Liver (tissue), 8 donors: ENCODE measurements at regions not wholly inside any gene's neighbourhood (a gene's known extent, or its start where the extent isn't known, plus 50 kb on each side); places are given as distances from the start of the nearest gene placed in this dataset.

ENCODE experiments used
- DNase-seq: peaks from one replicate; pipeline ENCODE4 v3.0.0-alpha.2; 2017; ENCODE audit warnings: low spot score
- H3K27ac ChIP-seq, 2 donors: one replicate each; pipeline ENCODE4 v1.7.0; 2013; ENCODE audit warnings: inconsistent platforms in 2 of 2, low read length in 2 of 2, control low read depth in 1 of 2, low read depth in 1 of 2, mild to moderate bottlenecking in 1 of 2
- H3K27me3 ChIP-seq, 4 donors: one replicate each; pipeline versions ENCODE4 v1.6.1 to v1.7.0; 2013; ENCODE audit warnings: low read length in 3 of 4, inconsistent platforms in 1 of 4, mild to moderate bottlenecking in 1 of 4, moderate library complexity in 1 of 4; ENCODE audit not compliant: control insufficient read depth in 4 of 4, insufficient read depth in 4 of 4
- H3K36me3 ChIP-seq, 4 donors: one replicate each; pipeline versions ENCODE4 v1.6.1 to v1.7.0; 2013; ENCODE audit warnings: low read length in 3 of 4, mild to moderate bottlenecking in 3 of 4, low read depth in 1 of 4, moderate library complexity in 1 of 4; ENCODE audit not compliant: control insufficient read depth in 4 of 4, insufficient read depth in 3 of 4
- H3K4me1 ChIP-seq, 4 donors: one replicate each; pipeline versions ENCODE4 v1.6.1 to v1.7.0; 2013; ENCODE audit warnings: low read length in 3 of 4, mild to moderate bottlenecking in 3 of 4, moderate library complexity in 1 of 4; ENCODE audit not compliant: control insufficient read depth in 4 of 4, insufficient read depth in 4 of 4
- H3K4me3 ChIP-seq, 3 donors: one replicate each; pipeline versions ENCODE4 v1.6.1 to v1.7.0; 2013; ENCODE audit warnings: low read length in 3 of 3, control low read depth in 1 of 3, low read depth in 1 of 3, mild to moderate bottlenecking in 1 of 3
- H3K9ac ChIP-seq, 2 donors: one replicate each; pipeline ENCODE4 v1.7.0; 2013; ENCODE audit warnings: low read length in 2 of 2, mild to moderate bottlenecking in 2 of 2, moderate library complexity in 2 of 2, control low read depth in 1 of 2, low read depth in 1 of 2
- H3K9me3 ChIP-seq, 4 donors: one replicate each; pipeline versions ENCODE4 v1.6.1 to v1.7.0; 2013; ENCODE audit warnings: low read length in 3 of 4; ENCODE audit not compliant: control insufficient read depth in 4 of 4
- ATF3 ChIP-seq: IDR thresholded peaks from 2 replicates; pipeline ENCODE4 v1.6.1; 2016; ENCODE audit warnings: antibody characterized with exemption
- EGR1 ChIP-seq, 2 donors: IDR thresholded peaks; 2 replicates each; pipeline ENCODE4 v1.6.1; 2016 to 2018; ENCODE audit warnings: antibody characterized with exemption in 2 of 2, low read depth in 2 of 2
- FOXA1 ChIP-seq: IDR thresholded peaks from 2 replicates; pipeline ENCODE4 v1.6.1; 2016; ENCODE audit warnings: antibody characterized with exemption
- FOXA2 ChIP-seq: IDR thresholded peaks from 2 replicates; pipeline ENCODE4 v1.6.1; 2016; ENCODE audit warnings: antibody characterized with exemption
- GABPA ChIP-seq, 2 donors: IDR thresholded peaks in 1 of 2; conservative IDR thresholded peaks in 1 of 2; 2 replicates each; pipeline ENCODE4 v1.6.1; 2016; ENCODE audit warnings: antibody characterized with exemption in 2 of 2, mild to moderate bottlenecking in 1 of 2, moderate library complexity in 1 of 2
- HNF4G ChIP-seq: IDR thresholded peaks from 2 replicates; pipeline ENCODE4 v1.6.1; 2016; ENCODE audit warnings: antibody characterized with exemption
- JUND ChIP-seq, 2 donors: IDR thresholded peaks; 2 replicates each; pipeline ENCODE4 v1.6.1; 2016; ENCODE audit warnings: antibody characterized with exemption in 2 of 2
- NR2F2 ChIP-seq: IDR thresholded peaks from 2 replicates; pipeline ENCODE4 v1.6.1; 2016; ENCODE audit warnings: antibody characterized with exemption
- RAD21 ChIP-seq, 2 donors: IDR thresholded peaks; 2 replicates each; pipeline ENCODE4 v1.6.1; 2016; ENCODE audit warnings: antibody characterized with exemption in 2 of 2, mild to moderate bottlenecking in 2 of 2
- RXRA ChIP-seq, 2 donors: IDR thresholded peaks; 2 replicates each; pipeline ENCODE4 v1.6.1; 2017 to 2018; ENCODE audit warnings: antibody characterized with exemption in 2 of 2, mild to moderate bottlenecking in 1 of 2
- SP1 ChIP-seq: IDR thresholded peaks from 2 replicates; pipeline ENCODE4 v1.6.1; 2018; ENCODE audit warnings: antibody characterized with exemption, mild to moderate bottlenecking
- TAF1 ChIP-seq: conservative IDR thresholded peaks from 2 replicates; pipeline ENCODE4 v1.6.1; 2016; ENCODE audit warnings: antibody characterized with exemption, mild to moderate bottlenecking
- YY1 ChIP-seq: IDR thresholded peaks from 2 replicates; pipeline ENCODE4 v1.6.1; 2016; ENCODE audit warnings: antibody characterized with exemption, mild to moderate bottlenecking
- ZBTB33 ChIP-seq: IDR thresholded peaks from 2 replicates; pipeline ENCODE4 v1.6.1; 2016; ENCODE audit warnings: antibody characterized with exemption
- WGBS: extraction: QIAGEN DNeasy Blood & Tissue Kit; methylation state at CpG from one replicate; pipeline ENCODE4 v1.1.7; 2013; 5-methylcytosine and 5-hydroxymethylcytosine counted together
- TF ChIP-seq, protein P1 (sequence below): fragments of 150-350 bp; IDR thresholded peaks from 2 replicates; pipeline ENCODE4 v1.5.1; 2017; ENCODE audit warnings: improper control_type of control experiment, low read depth, low read length; ENCODE audit not compliant: missing input control
- TF ChIP-seq, protein P2 (sequence below): IDR thresholded peaks from 2 replicates; pipeline ENCODE4 v1.6.1; 2016; ENCODE audit warnings: antibody characterized with exemption, mild to moderate bottlenecking
- TF ChIP-seq, protein P3 (sequence below): IDR thresholded peaks from 2 replicates; pipeline ENCODE4 v1.6.1; 2016; ENCODE audit warnings: antibody characterized with exemption
- donor health status: healthy.
- donor health status: healthy.
- donor health status: healthy.
- donor health status: healthy.
- donor health status: healthy.

DNA sequence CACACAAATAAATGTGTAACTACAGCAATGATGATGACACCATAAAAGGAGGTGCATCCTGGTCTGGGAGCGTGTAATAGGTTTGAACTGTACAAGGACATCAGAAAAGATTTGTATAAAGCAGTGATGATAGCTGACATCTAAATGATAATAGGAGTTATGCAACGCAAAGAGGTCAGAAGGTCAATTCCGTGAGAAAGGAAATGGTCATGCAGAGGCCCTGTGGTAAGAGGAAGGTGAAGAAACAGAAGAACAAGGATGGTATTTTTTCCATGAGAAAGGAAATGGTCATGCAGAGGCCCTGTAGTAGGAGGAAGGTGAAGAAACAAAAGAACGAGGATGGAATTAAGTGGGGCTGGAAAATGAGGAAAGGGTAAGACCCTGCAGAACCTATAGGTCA lies 106.7 kb upstream of the TMPO start:
- H3K9ac ChIP-seq, result no peak overlapping the region
- H3K36me3 ChIP-seq, result no peaks in the 10 kb centered on the region
- no peak overlapping the region for H3K27ac ChIP-seq
- WGBS, result 69% methylated on average over 4 of the region's 4 CpGs
- H3K4me1 ChIP-seq, result no peaks in the 10 kb centered on the region
- H3K9me3 ChIP-seq, result peaks cover 0 to 3% (median 2%) of the 10 kb centered on the region in 4 donors
- H3K4me3 ChIP-seq, result no peak overlapping the region
- no peak for DNase-seq
- TF ChIP-seq EGR1 (IDR thresholded peaks at IDR 0.05; ENCODE audit: low read depth in 2 of 2) (no peak), RAD21 (IDR thresholded peaks at IDR 0.05) (no peak), NR2F2 (no peak), YY1 (no peak), ZBTB33 (no peak), HNF4G (no peak)
- TF ChIP-seq, protein P1, sequence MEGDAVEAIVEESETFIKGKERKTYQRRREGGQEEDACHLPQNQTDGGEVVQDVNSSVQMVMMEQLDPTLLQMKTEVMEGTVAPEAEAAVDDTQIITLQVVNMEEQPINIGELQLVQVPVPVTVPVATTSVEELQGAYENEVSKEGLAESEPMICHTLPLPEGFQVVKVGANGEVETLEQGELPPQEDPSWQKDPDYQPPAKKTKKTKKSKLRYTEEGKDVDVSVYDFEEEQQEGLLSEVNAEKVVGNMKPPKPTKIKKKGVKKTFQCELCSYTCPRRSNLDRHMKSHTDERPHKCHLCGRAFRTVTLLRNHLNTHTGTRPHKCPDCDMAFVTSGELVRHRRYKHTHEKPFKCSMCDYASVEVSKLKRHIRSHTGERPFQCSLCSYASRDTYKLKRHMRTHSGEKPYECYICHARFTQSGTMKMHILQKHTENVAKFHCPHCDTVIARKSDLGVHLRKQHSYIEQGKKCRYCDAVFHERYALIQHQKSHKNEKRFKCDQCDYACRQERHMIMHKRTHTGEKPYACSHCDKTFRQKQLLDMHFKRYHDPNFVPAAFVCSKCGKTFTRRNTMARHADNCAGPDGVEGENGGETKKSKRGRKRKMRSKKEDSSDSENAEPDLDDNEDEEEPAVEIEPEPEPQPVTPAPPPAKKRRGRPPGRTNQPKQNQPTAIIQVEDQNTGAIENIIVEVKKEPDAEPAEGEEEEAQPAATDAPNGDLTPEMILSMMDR, result no peak
- TF ChIP-seq, protein P2, sequence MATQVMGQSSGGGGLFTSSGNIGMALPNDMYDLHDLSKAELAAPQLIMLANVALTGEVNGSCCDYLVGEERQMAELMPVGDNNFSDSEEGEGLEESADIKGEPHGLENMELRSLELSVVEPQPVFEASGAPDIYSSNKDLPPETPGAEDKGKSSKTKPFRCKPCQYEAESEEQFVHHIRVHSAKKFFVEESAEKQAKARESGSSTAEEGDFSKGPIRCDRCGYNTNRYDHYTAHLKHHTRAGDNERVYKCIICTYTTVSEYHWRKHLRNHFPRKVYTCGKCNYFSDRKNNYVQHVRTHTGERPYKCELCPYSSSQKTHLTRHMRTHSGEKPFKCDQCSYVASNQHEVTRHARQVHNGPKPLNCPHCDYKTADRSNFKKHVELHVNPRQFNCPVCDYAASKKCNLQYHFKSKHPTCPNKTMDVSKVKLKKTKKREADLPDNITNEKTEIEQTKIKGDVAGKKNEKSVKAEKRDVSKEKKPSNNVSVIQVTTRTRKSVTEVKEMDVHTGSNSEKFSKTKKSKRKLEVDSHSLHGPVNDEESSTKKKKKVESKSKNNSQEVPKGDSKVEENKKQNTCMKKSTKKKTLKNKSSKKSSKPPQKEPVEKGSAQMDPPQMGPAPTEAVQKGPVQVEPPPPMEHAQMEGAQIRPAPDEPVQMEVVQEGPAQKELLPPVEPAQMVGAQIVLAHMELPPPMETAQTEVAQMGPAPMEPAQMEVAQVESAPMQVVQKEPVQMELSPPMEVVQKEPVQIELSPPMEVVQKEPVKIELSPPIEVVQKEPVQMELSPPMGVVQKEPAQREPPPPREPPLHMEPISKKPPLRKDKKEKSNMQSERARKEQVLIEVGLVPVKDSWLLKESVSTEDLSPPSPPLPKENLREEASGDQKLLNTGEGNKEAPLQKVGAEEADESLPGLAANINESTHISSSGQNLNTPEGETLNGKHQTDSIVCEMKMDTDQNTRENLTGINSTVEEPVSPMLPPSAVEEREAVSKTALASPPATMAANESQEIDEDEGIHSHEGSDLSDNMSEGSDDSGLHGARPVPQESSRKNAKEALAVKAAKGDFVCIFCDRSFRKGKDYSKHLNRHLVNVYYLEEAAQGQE, result no peak
- peaks cover 0 to 2% (median 0%) of the 10 kb centered on the region in 4 donors for H3K27me3 ChIP-seq

DNA sequence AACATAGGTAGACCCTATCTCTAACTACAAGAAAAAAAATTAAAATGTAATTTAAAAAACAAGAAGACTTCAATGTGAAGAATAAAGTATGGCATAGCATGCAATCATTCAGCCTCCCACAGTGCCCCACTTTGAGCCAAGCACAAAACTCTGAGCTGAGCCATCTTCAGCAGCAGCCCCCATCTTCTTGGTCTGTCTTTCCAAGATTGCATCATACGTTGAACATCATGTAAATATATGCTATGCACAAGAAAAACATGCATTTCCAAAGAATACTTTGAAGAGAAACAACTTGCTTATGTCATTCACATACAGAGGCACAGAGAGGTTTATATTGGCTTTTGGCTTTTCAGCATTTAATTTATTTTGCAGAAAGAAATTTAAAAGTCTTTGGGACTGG lies 105.8 kb upstream of the TMPO start:
- no peak overlapping the region for H3K9ac ChIP-seq
- peaks cover 0 to 3% (median 2%) of the 10 kb centered on the region in 4 donors for H3K9me3 ChIP-seq
- H3K4me1 ChIP-seq, result no peaks in the 10 kb centered on the region
- 76% methylated on average over 1 of the region's 1 CpG for WGBS
- H3K27ac ChIP-seq, result no peak overlapping the region
- no peak overlapping the region for H3K4me3 ChIP-seq
- H3K36me3 ChIP-seq, result no peaks in the 10 kb centered on the region
- peaks cover 0 to 2% (median 0%) of the 10 kb centered on the region in 4 donors for H3K27me3 ChIP-seq
- no peak for DNase-seq
- no peak for TF ChIP-seq TAF1
- TF ChIP-seq YY1, result no peak
- no peak for TF ChIP-seq HNF4G
- no peak for TF ChIP-seq ZBTB33
- no peak for TF ChIP-seq FOXA2
- no peak for TF ChIP-seq RXRA (IDR thresholded peaks at IDR 0.05)
- no peak for TF ChIP-seq NR2F2
- TF ChIP-seq, protein P1, result no peak
- no peak for TF ChIP-seq FOXA1
- no peak for TF ChIP-seq ATF3
- TF ChIP-seq SP1, result no peak
- TF ChIP-seq JUND (IDR thresholded peaks at IDR 0.05), result no peak
- TF ChIP-seq GABPA (IDR thresholded peaks at IDR 0.05 in 1 of 2, conservative IDR thresholded peaks at IDR 0.05 in 1 of 2), result no peak
- TF ChIP-seq, protein P3, sequence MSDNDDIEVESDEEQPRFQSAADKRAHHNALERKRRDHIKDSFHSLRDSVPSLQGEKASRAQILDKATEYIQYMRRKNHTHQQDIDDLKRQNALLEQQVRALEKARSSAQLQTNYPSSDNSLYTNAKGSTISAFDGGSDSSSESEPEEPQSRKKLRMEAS, result no peak
